Muscle of leg (tissue), 3 donors: ENCODE measurements at regions not wholly inside any gene's neighbourhood (a gene's known extent, or its start where the extent isn't known, plus 50 kb on each side); places are given as distances from the start of the nearest gene placed in this dataset.

Experiments used
- DNase-seq: peaks from one replicate; pipeline ENCODE4 v3.0.0; 2013
- H3K27ac ChIP-seq: one replicate; pipeline ENCODE4 v1.5.1; 2013; ENCODE audit warnings: mild to moderate bottlenecking, low read length, control low read depth
- H3K27me3 ChIP-seq: one replicate; pipeline ENCODE4 v1.6.1; 2013; ENCODE audit warnings: low read length; ENCODE audit not compliant: control insufficient read depth, insufficient read depth
- H3K36me3 ChIP-seq: one replicate; pipeline ENCODE4 v1.6.1; 2013; ENCODE audit warnings: low read length; ENCODE audit not compliant: control insufficient read depth, insufficient read depth
- H3K4me1 ChIP-seq: one replicate; pipeline ENCODE4 v1.6.1; 2013; ENCODE audit warnings: low read length; ENCODE audit not compliant: control insufficient read depth, insufficient read depth
- H3K4me3 ChIP-seq: one replicate; pipeline ENCODE4 v1.5.1; 2013; ENCODE audit warnings: low read length, control low read depth
- H3K9me3 ChIP-seq: replicated peaks from 2 replicates; pipeline ENCODE4 v1.6.1; 2013; ENCODE audit warnings: low read depth, low read length; ENCODE audit not compliant: control insufficient read depth
- WGBS: methylation state at CpG from one replicate; pipeline ENCODE4 v1.1.5; 2013; ENCODE audit warnings: missing lambda C conversion rate; ENCODE audit not compliant: insufficient coverage; 5-methylcytosine and 5-hydroxymethylcytosine counted together

GRCh38 chr3:177729956-177730681 is 532.8 kb upstream of the TBL1XR1 start:
- Histone ChIP-seq H3K9me3 (no peaks in the 10 kb centered on the region), H3K27ac (peak overlapping the region; percentile 59), H3K4me1 (peaks cover 26% of the 10 kb centered on the region), H3K27me3 (no peaks in the 10 kb centered on the region), H3K4me3 (no peak overlapping the region), H3K36me3 (no peaks in the 10 kb centered on the region)
- WGBS, result 19% methylated on average over 8 of the region's 14 CpGs
- peak; percentile 98 for DNase-seq

GRCh38 chr3:177730814-177731213 is 533.5 kb upstream of the TBL1XR1 start:
- Histone ChIP-seq H3K4me1 (peaks cover 20% of the 10 kb centered on the region), H3K27ac (no peak overlapping the region)
- no CpG with 5 or more reads among the region's 6 CpGs for WGBS

DNA sequence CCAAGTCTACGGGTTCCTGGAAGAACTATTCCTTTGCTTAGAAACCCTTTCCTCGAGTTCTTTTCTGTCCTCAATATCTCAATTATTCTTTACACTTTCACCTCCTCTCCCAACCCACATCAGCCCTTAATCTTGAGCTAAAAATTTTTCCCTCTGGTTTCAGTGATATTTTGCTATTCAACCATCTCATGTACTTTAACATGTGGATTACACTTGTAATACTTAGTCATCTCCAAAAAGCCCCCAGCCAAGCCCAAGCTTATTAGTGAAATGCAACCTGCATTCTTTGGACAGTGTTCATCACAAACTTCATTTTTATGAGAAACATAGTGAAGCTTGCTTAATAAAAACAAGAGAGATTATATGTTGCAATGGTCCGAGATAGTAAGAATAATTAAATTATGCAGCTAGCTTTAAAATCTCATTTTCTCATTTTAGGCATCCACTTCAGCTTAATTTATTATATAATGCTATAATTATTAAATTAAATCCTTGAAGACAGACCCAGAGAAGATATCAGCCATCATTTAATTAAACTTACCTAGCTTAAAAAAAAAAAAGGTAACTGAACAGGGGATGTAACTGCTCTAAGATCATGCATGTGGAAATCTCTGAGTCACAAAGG is 534.5 kb upstream of the TBL1XR1 start:
- no peaks in the 10 kb centered on the region for H3K9me3 ChIP-seq
- WGBS, result no CpG with 5 or more reads among the region's 3 CpGs
- no peaks in the 10 kb centered on the region for H3K36me3 ChIP-seq
- no peak overlapping the region for H3K27ac ChIP-seq
- DNase-seq, result no peak
- no peaks in the 10 kb centered on the region for H3K27me3 ChIP-seq
- H3K4me3 ChIP-seq, result no peak overlapping the region
- peaks cover 20% of the 10 kb centered on the region for H3K4me1 ChIP-seq

More at GRCh38 chr3:177730814-177731213, 533.5 kb upstream of the TBL1XR1 start:
- Histone ChIP-seq H3K27me3 (no peaks in the 10 kb centered on the region), H3K9me3 (no peaks in the 10 kb centered on the region), H3K4me3 (no peak overlapping the region), H3K36me3 (no peaks in the 10 kb centered on the region)
- peak; percentile 14 for DNase-seq

DNA sequence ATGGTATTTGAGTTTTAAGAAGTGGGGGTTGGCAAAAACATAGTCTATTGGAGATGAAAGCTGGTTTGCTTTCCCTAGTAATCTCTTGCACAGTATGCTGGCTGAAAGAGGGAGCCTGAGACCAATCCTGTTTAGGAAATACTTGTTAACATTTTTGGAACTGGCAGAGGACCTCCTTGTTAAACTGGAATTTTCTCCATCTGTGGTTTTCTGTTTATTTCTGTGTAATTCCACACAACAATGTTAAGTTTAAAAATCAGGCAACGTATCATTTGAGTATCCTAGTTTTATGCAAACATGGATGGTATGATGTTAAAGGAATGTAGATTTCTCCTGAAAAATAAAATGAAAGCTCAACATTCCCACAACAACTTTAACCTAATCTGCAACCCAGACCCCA is 536.0 kb upstream of the TBL1XR1 start:
- no peaks in the 10 kb centered on the region for H3K9me3 ChIP-seq
- H3K36me3 ChIP-seq, result no peaks in the 10 kb centered on the region
- H3K27ac ChIP-seq, result no peak overlapping the region
- H3K4me3 ChIP-seq, result no peak overlapping the region
- peaks cover 15% of the 10 kb centered on the region for H3K4me1 ChIP-seq
- no peak for DNase-seq
- WGBS, result no CpG with 5 or more reads among the region's 1 CpG
- no peaks in the 10 kb centered on the region for H3K27me3 ChIP-seq

DNA sequence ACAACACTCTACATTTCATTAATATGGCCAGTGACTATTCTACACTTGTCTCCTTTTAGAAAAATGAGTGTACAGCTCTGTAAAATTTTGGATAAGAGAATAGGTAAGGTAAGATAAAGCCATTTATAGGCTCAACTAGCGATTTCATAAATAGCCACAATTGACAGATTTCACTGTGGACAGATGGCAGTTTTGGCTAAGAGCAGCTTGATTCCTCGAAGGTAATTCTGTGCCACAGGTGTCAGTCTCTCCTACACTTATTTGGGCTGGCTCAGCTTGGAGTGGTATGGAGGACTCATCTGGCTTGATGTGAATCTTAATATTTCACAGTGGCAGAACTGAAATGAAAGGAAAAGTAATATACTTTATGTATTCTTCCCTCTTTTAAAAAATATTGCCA is 536.7 kb upstream of the TBL1XR1 start:
- Histone ChIP-seq H3K9me3 (no peaks in the 10 kb centered on the region), H3K4me1 (peaks cover 13% of the 10 kb centered on the region), H3K36me3 (no peaks in the 10 kb centered on the region), H3K4me3 (no peak overlapping the region), H3K27me3 (no peaks in the 10 kb centered on the region), H3K27ac (peak overlapping the region; percentile 39)
- DNase-seq, result no peak
- no CpG with 5 or more reads among the region's 2 CpGs for WGBS

GRCh38 chr3:177735431-177735830 is 538.1 kb upstream of the TBL1XR1 start:
- Histone ChIP-seq H3K4me1 (peaks cover 5% of the 10 kb centered on the region), H3K27ac (no peak overlapping the region), H3K36me3 (no peaks in the 10 kb centered on the region), H3K27me3 (no peaks in the 10 kb centered on the region), H3K4me3 (no peak overlapping the region), H3K9me3 (no peaks in the 10 kb centered on the region)
- no peak for DNase-seq
- WGBS, result no CpG with 5 or more reads among the region's 2 CpGs

- H3K27me3 ChIP-seq, result no peaks in the 10 kb centered on the region
- H3K4me1 ChIP-seq, result no peaks in the 10 kb centered on the region
- H3K4me3 ChIP-seq, result no peak overlapping the region
- WGBS, result 100% methylated on average over 2 of the region's 5 CpGs
- DNase-seq, result no peak
- no peaks in the 10 kb centered on the region for H3K36me3 ChIP-seq
- no peak overlapping the region for H3K27ac ChIP-seq
- H3K9me3 ChIP-seq, result no peaks in the 10 kb centered on the region
These were observed 542.2 kb upstream of the TBL1XR1 start for GRCh38 chr3:177739461-177739860.

GRCh38 chr3:177740254-177740653 is 543.0 kb upstream of the TBL1XR1 start:
- no peaks in the 10 kb centered on the region for H3K27me3 ChIP-seq
- H3K4me1 ChIP-seq, result no peaks in the 10 kb centered on the region
- H3K4me3 ChIP-seq, result no peak overlapping the region
- WGBS, result 73% methylated on average over 3 of the region's 3 CpGs
- no peaks in the 10 kb centered on the region for H3K9me3 ChIP-seq
- H3K27ac ChIP-seq, result no peak overlapping the region
- DNase-seq, result no peak
- no peaks in the 10 kb centered on the region for H3K36me3 ChIP-seq

GRCh38 chr3:177742273-177742672 is 545.0 kb upstream of the TBL1XR1 start:
- H3K36me3 ChIP-seq, result no peaks in the 10 kb centered on the region
- no peaks in the 10 kb centered on the region for H3K9me3 ChIP-seq
- WGBS, result 62% methylated on average over 1 of the region's 4 CpGs
- peaks cover 6% of the 10 kb centered on the region for H3K4me1 ChIP-seq
- H3K27me3 ChIP-seq, result no peaks in the 10 kb centered on the region
- H3K4me3 ChIP-seq, result no peak overlapping the region
- no peak for DNase-seq
- H3K27ac ChIP-seq, result no peak overlapping the region

DNA sequence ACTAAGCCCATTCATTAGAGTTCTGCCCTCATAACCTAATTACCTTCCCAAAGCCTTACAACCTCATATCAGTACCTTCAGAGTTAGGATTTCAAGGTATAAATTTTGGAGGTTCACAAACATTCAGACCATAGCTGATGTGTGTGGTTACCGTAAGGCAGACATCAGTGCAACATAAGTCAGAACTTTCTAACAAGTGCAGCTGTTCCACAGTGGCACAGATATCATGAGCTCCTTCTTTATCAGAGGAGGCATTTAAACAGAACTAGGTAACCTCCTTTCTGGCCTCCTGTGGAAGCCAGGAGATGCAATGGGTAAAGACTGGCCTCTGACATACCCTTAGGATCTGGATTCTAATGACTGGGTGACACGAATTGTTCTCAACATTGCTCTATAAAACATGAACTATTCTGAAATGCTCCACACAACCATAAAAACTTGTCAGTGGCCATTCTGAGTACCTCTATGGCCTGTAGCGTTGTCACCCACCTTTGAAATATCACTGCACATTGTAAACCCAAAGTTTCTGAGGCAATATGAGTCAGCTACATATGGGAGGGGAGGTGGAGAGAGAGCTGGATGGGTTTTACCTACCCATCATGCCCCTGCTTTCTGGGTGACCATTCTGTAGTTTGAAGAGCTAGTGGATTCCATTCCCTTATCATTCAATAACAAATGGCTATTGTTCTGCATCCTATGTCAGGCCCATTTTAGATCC is 546.0 kb upstream of the TBL1XR1 start:
- no peak for DNase-seq
- Histone ChIP-seq H3K9me3 (no peaks in the 10 kb centered on the region), H3K4me1 (peaks cover 9% of the 10 kb centered on the region), H3K27ac (no peak overlapping the region), H3K4me3 (no peak overlapping the region), H3K36me3 (no peaks in the 10 kb centered on the region), H3K27me3 (no peaks in the 10 kb centered on the region)
- WGBS, result 83% methylated on average over 1 of the region's 3 CpGs
